ENCODE measurements at regions not wholly inside any gene's neighbourhood (a gene's known extent, or its start where the extent isn't known, plus 50 kb on each side); places are given as distances from the start of the nearest gene placed in this dataset.
A peak's percentile ranks its signal among the peaks of the same experiment; 100 is the strongest.

DNA sequence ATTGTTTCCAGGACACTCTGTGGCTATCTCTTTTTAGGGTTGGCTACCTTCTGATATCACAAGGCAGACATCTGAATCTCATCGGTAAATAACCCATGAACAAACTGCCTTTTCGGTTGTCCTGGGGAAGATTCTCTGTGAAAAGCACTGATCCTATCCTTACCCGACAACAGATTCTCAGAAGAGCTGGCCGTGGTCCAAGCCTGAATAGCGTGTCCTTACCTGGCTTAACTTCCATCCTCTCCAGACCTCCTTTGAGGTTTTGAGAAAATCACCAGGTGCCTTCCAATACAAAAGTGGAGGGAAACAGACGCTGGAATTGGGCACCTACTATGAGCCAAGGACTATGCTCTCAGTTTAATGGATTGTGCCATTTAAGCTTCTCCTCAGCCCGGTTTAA, 87.4 kb upstream of the ARHGEF3 start:
- DNase-seq (no peak), ATAC-seq (no peak)
- Mint-ChIP-seq H3K4me3 (no peak overlapping the region), H3K27ac (no peak overlapping the region), H3K36me3 (ENCODE audit: low read depth) (peaks cover 3% of the 10 kb centered on the region), H3K27me3 (no peaks in the 10 kb centered on the region), H3K4me1 (ENCODE audit: low read depth) (peaks cover 84% of the 10 kb centered on the region), H3K9me3 (no peaks in the 10 kb centered on the region)
- intact Hi-C loops (cut with micrococcal nuclease), result no loop called here
- TF ChIP-seq, protein P1, sequence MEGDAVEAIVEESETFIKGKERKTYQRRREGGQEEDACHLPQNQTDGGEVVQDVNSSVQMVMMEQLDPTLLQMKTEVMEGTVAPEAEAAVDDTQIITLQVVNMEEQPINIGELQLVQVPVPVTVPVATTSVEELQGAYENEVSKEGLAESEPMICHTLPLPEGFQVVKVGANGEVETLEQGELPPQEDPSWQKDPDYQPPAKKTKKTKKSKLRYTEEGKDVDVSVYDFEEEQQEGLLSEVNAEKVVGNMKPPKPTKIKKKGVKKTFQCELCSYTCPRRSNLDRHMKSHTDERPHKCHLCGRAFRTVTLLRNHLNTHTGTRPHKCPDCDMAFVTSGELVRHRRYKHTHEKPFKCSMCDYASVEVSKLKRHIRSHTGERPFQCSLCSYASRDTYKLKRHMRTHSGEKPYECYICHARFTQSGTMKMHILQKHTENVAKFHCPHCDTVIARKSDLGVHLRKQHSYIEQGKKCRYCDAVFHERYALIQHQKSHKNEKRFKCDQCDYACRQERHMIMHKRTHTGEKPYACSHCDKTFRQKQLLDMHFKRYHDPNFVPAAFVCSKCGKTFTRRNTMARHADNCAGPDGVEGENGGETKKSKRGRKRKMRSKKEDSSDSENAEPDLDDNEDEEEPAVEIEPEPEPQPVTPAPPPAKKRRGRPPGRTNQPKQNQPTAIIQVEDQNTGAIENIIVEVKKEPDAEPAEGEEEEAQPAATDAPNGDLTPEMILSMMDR (IDR thresholded peaks at IDR 0.05), result no peak
- ChIA-PET POLR2A (interaction anchor here (0.9 to 2.1 kb wide), 8 partner anchors 10 to 104 kb away, joined by 3 to 6 read pairs (median 4); no protein-coding TSS in a partner anchor), CTCF (interaction anchor here (1.1 to 2.1 kb wide), 6 partner anchors 9 to 186 kb away, joined by 3 to 8 read pairs (median 4); partner anchors contain the start of gene ARHGEF3)

DNA sequence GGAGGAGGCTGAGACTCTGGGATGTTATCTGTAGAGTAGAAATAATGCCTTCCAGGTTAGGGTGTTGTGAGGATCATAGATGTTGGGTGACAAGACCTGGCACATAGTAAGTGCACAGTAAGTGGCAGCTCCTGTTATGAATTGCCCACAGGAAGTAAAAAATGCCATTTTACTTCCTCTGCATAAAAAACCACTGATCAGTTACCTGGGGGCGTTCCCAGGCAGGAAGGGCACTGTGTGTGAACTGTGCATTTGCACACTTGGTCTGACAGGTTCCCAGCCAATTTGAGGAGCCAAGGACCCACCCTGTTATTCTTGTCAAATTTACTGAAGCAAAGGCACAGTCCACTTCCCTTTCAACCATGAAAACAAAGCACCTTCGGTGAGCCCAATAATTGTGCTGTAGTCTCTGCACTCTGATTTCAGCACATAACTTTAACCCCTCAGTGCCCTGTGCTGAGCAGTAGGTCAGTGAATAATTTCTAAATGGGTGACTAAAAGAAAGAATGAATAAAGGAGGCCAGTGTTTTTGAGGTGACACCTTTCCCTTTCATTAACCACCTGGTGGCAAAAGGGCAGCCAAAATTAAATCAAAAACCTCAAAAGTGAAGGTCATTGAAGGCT, 85.8 kb upstream of the ARHGEF3 start:
- Mint-ChIP-seq H3K9me3 (no peaks in the 10 kb centered on the region), H3K27me3 (no peaks in the 10 kb centered on the region), H3K4me3 (peak overlapping the region; percentile 40), H3K4me1 (ENCODE audit: low read depth) (peaks cover 85% of the 10 kb centered on the region), H3K36me3 (ENCODE audit: low read depth) (peaks cover 4% of the 10 kb centered on the region), H3K27ac (peak overlapping the region; percentile 92)
- DNase-seq (peak; percentile 73), ATAC-seq (peak; percentile 77)
- CTCF ChIA-PET, result interaction anchor here (1.0 to 1.6 kb wide), 4 partner anchors 10 to 21 kb away, joined by 3 to 4 read pairs (median 4); no protein-coding TSS in a partner anchor
- intact Hi-C loops (cut with micrococcal nuclease), result no loop called here
- POLR2A ChIA-PET, result interaction anchor here (1.2 to 12.6 kb wide), 4 partner anchors 19 to 71 kb away, joined by 3 to 79 read pairs (median 4); no protein-coding TSS in a partner anchor
- TF ChIP-seq, protein P1 (IDR thresholded peaks at IDR 0.05), result no peak

GRCh38 chr3:56886314-56886713, 84.6 kb upstream of the ARHGEF3 start:
- Mint-ChIP-seq H3K9me3 (no peaks in the 10 kb centered on the region), H3K4me3 (peak overlapping the region; percentile 42), H3K36me3 (ENCODE audit: low read depth) (peaks cover 12% of the 10 kb centered on the region), H3K27ac (peak overlapping the region; percentile 92), H3K27me3 (no peaks in the 10 kb centered on the region), H3K4me1 (ENCODE audit: low read depth) (peaks cover 84% of the 10 kb centered on the region)
- POLR2A ChIA-PET, result interaction anchor here (1.0 to 12.6 kb wide), 7 partner anchors 17 to 74 kb away, joined by 3 to 79 read pairs (median 4); no protein-coding TSS in a partner anchor
- DNase-seq (no peak), ATAC-seq (peak; percentile 23)
- TF ChIP-seq, protein P1 (IDR thresholded peaks at IDR 0.05), result no peak
- intact Hi-C loops (cut with micrococcal nuclease), result no loop called here
- CTCF ChIA-PET, result interaction anchor here (0.7 to 1.6 kb wide), 5 partner anchors 9 to 101 kb away, joined by 3 read pairs; partner anchors contain the start of gene ARHGEF3

- POLR2A ChIA-PET, result interaction anchor here (0.9 to 12.6 kb wide), 7 partner anchors 12 to 74 kb away, joined by 3 to 79 read pairs (median 4); no protein-coding TSS in a partner anchor
- peaks cover 85% of the 10 kb centered on the region for H3K4me1 Mint-ChIP-seq (ENCODE audit: low read depth)
- H3K27me3 Mint-ChIP-seq, result no peaks in the 10 kb centered on the region
- no peaks in the 10 kb centered on the region for H3K9me3 Mint-ChIP-seq
- peak overlapping the region; percentile 92 for H3K27ac Mint-ChIP-seq
- peak overlapping the region; percentile 42 for H3K4me3 Mint-ChIP-seq
- intact Hi-C loops (cut with micrococcal nuclease), result no loop called here
- TF ChIP-seq, protein P1 (IDR thresholded peaks at IDR 0.05), result no peak
- H3K36me3 Mint-ChIP-seq (ENCODE audit: low read depth), result peaks cover 17% of the 10 kb centered on the region
- ATAC-seq (peak; percentile 52), DNase-seq (no peak)
- CTCF ChIA-PET, result interaction anchor here (1.0 to 1.1 kb wide), 3 partner anchors 8 to 102 kb away, joined by 3 read pairs; no protein-coding TSS in a partner anchor
These were observed 84.1 kb upstream of the ARHGEF3 start for GRCh38 chr3:56885879-56886278.

- ChIA-PET POLR2A (interaction anchor here (0.9 to 12.6 kb wide), 7 partner anchors 12 to 74 kb away, joined by 3 to 79 read pairs (median 4); no protein-coding TSS in a partner anchor), CTCF (interaction anchor here (1.0 kb wide), 1 partner anchor 8 kb away, joined by 3 read pairs; no protein-coding TSS in a partner anchor)
- intact Hi-C loops (cut with micrococcal nuclease), result no loop called here
- no peak for DNase-seq
- peaks cover 2% of the 10 kb centered on the region for H3K9me3 Mint-ChIP-seq
- H3K36me3 Mint-ChIP-seq (ENCODE audit: low read depth), result peaks cover 21% of the 10 kb centered on the region
- TF ChIP-seq, protein P1 (IDR thresholded peaks at IDR 0.05), result no peak
- peak overlapping the region; percentile 92 for H3K27ac Mint-ChIP-seq
- ATAC-seq, result no peak
- no peak overlapping the region for H3K4me3 Mint-ChIP-seq
- H3K4me1 Mint-ChIP-seq (ENCODE audit: low read depth), result peaks cover 85% of the 10 kb centered on the region
- no peaks in the 10 kb centered on the region for H3K27me3 Mint-ChIP-seq
These were observed 83.7 kb upstream of the ARHGEF3 start for GRCh38 chr3:56885453-56885852.
